22Rv1 (cell line): ENCODE measurements at regions not wholly inside any gene's neighbourhood (a gene's known extent, or its start where the extent isn't known, plus 50 kb on each side); places are given as distances from the start of the nearest gene placed in this dataset.

Experiments
- ZFX ChIP-seq: fragments of 450-650 bp; IDR thresholded peaks from 2 replicates; pipeline ENCODE4 v1.6.1; 2017; ENCODE audit warnings: antibody characterized with exemption, borderline replicate concordance
- TF ChIP-seq, protein P1 (sequence below): fragments of 450-650 bp; IDR thresholded peaks from 2 replicates; pipeline ENCODE4 v1.5.1; 2017; ENCODE audit warnings: mild to moderate bottlenecking

DNA sequence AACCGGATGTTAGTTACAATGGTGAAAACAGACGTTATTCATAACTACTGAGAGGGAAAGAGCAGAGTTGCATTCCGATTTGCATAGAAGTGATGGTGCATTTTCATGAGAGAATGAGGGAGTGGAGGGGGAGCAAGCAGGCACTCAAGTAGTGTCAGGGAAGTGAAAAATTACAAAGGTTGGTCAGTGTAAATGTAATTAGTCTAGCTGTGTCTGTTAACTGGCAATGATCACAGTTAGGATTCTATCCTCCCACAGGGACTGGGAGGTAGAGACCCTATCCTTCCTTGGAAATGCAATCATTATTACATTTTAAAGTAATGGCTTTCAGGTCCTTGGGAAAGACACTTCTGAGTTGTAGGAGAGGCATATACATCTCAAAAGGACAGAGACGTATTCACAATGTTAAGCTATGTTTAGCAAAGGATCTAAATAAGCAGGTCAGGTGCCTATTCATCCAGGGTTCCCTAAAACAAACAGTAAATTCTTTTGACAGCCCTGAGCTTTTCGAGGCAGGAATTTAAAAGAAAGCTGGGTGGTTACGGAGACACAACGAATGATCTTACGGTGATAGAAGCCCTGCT lies 1671.8 kb upstream of the DDX18 start:
- TF ChIP-seq, protein P1, sequence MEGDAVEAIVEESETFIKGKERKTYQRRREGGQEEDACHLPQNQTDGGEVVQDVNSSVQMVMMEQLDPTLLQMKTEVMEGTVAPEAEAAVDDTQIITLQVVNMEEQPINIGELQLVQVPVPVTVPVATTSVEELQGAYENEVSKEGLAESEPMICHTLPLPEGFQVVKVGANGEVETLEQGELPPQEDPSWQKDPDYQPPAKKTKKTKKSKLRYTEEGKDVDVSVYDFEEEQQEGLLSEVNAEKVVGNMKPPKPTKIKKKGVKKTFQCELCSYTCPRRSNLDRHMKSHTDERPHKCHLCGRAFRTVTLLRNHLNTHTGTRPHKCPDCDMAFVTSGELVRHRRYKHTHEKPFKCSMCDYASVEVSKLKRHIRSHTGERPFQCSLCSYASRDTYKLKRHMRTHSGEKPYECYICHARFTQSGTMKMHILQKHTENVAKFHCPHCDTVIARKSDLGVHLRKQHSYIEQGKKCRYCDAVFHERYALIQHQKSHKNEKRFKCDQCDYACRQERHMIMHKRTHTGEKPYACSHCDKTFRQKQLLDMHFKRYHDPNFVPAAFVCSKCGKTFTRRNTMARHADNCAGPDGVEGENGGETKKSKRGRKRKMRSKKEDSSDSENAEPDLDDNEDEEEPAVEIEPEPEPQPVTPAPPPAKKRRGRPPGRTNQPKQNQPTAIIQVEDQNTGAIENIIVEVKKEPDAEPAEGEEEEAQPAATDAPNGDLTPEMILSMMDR = no peak
- TF ChIP-seq ZFX = no peak
